Ovary (tissue), 7 donors: ENCODE measurements at regions not wholly inside any gene's neighbourhood (a gene's known extent, or its start where the extent isn't known, plus 50 kb on each side); places are given as distances from the start of the nearest gene placed in this dataset.

Experiments used
- DNase-seq, 5 donors: peaks; one replicate each; pipeline ENCODE4 v3.0.0-alpha.2; 2019 to 2020
- H3K27ac ChIP-seq, 2 donors: fragments of 200-600 bp; one replicate each; pipeline versions ENCODE4 v1.5.1 to v1.8.0; 2019 to 2022
- H3K27me3 ChIP-seq: fragments of 200-600 bp; one replicate; pipeline ENCODE4 v1.8.0; 2022
- H3K36me3 ChIP-seq: fragments of 200-600 bp; sonication (generic); one replicate; pipeline ENCODE4 v1.5.1; 2019
- H3K4me1 ChIP-seq: one replicate; pipeline ENCODE4 v1.8.1; 2013; ENCODE audit warnings: mild to moderate bottlenecking, moderate library complexity; ENCODE audit not compliant: insufficient read depth
- H3K4me3 ChIP-seq: fragments of 200-600 bp; sonication (generic); one replicate; pipeline ENCODE4 v1.5.1; 2017
- H3K9me3 ChIP-seq, 2 donors: fragments of 200-600 bp in 1 of 2; sonication (generic) in 1 of 2; one replicate each; pipeline versions ENCODE4 v1.5.1 to v1.8.1; 2013 to 2019; ENCODE audit warnings: mild to moderate bottlenecking in 1 of 2, moderate library complexity in 1 of 2
- CTCF ChIP-seq, 3 donors: fragments of 450-650 bp in 2 of 3; fragments of 200-600 bp in 1 of 3; IDR thresholded peaks; one replicate each; pipeline versions ENCODE4 v1.5.1 to v1.8.0; 2016 to 2022; ENCODE audit warnings: antibody characterized with exemption in 3 of 3, mild to moderate bottlenecking in 1 of 3
- EP300 ChIP-seq: sonication (generic); formaldehyde crosslinking; IDR thresholded peaks from one replicate; pipeline ENCODE4 v1.6.1; 2017; ENCODE audit warnings: antibody characterized with exemption
- POLR2A ChIP-seq: fragments of 450-650 bp; IDR thresholded peaks from one replicate; pipeline ENCODE4 v1.6.1; 2017; ENCODE audit warnings: antibody characterized with exemption, mild to moderate bottlenecking, moderate library complexity
- WGBS, 3 donors: extraction: QIAGEN DNeasy Blood & Tissue Kit in 1 of 3; methylation state at CpG; one replicate each; pipeline versions ENCODE4 v1.1.5 to v1.1.7; 2013 to 2017; 5-methylcytosine and 5-hydroxymethylcytosine counted together
- intact Hi-C, 4 donors: fragments of 100-400 bp; cut with DNase I; formaldehyde crosslinking; loops; one replicate each; pipeline versions ENCODE4 v1.11.0 to v1.15.1; 2022 to 2023
- donor health status: DM: no; HTN: no; CAD: no; lungs with moderate emphysema.
- donor health status: DM: no; HTN: no; CAD: no.
- donor health status: Bipolar disorder and iron deficiency.
- donor health status: DM: no; HTN: no; CAD: no.
- donor health status: DM: yes; HTN: yes; CAD: no.

GRCh38 chr14:38737686-38738407, 365.2 kb downstream of the SEC23A start:
- H3K4me3 ChIP-seq = no peak overlapping the region
- intact Hi-C loops = no loop called here
- no peak overlapping the region for H3K27ac ChIP-seq
- TF ChIP-seq CTCF (IDR thresholded peaks at IDR 0.05) (no peak), EP300 (no peak), POLR2A (no peak)
- no peaks in the 10 kb centered on the region for H3K4me1 ChIP-seq
- no peaks in the 10 kb centered on the region for H3K27me3 ChIP-seq
- H3K9me3 ChIP-seq = no peaks in the 10 kb centered on the region
- no peaks in the 10 kb centered on the region for H3K36me3 ChIP-seq
- DNase-seq = no peak
- WGBS, 3 donors = 53 to 63% (median 56%) methylated on average over 12 of the region's 12 CpGs

GRCh38 chr14:38735005-38735404, 368.0 kb downstream of the SEC23A start:
- 72 to 80% (median 79%) methylated on average over 5 of the region's 5 CpGs for WGBS, 3 donors
- no peak for DNase-seq
- Histone ChIP-seq H3K4me3 (no peak overlapping the region), H3K27ac (no peak overlapping the region), H3K27me3 (no peaks in the 10 kb centered on the region), H3K36me3 (no peaks in the 10 kb centered on the region), H3K9me3 (no peaks in the 10 kb centered on the region), H3K4me1 (no peaks in the 10 kb centered on the region)
- TF ChIP-seq CTCF (IDR thresholded peaks at IDR 0.05) (no peak), EP300 (no peak), POLR2A (no peak)
- intact Hi-C loops = no loop called here

- Histone ChIP-seq H3K27me3 (no peaks in the 10 kb centered on the region), H3K36me3 (no peaks in the 10 kb centered on the region), H3K4me1 (no peaks in the 10 kb centered on the region), H3K4me3 (no peak overlapping the region), H3K9me3 (no peaks in the 10 kb centered on the region), H3K27ac (no peak overlapping the region)
- no peak for TF ChIP-seq CTCF (IDR thresholded peaks at IDR 0.05)
- no peak for TF ChIP-seq EP300
- no peak for TF ChIP-seq POLR2A
- intact Hi-C loops = no loop called here
- DNase-seq = no peak
- WGBS, 3 donors = 51 to 61% (median 59%) methylated on average over 1 of the region's 1 CpG
These were observed 371.1 kb downstream of the SEC23A start for GRCh38 chr14:38731962-38732361.

GRCh38 chr14:38730420-38730819, 372.6 kb downstream of the SEC23A start:
- no peaks in the 10 kb centered on the region for H3K9me3 ChIP-seq
- no peaks in the 10 kb centered on the region for H3K4me1 ChIP-seq
- 58 to 63% (median 60%) methylated on average over 3 of the region's 3 CpGs for whole genome bisulfite sequencing, 3 donors
- no peak overlapping the region for H3K27ac ChIP-seq
- H3K27me3 ChIP-seq = no peaks in the 10 kb centered on the region
- intact Hi-C loops = no loop called here
- H3K36me3 ChIP-seq = no peaks in the 10 kb centered on the region
- H3K4me3 ChIP-seq = no peak overlapping the region
- DNase-seq = no peak
- TF ChIP-seq POLR2A (no peak), EP300 (no peak), CTCF (IDR thresholded peaks at IDR 0.05) (no peak)
